Tibial nerve (tissue), 4 donors: ENCODE measurements at regions not wholly inside any gene's neighbourhood (a gene's known extent, or its start where the extent isn't known, plus 50 kb on each side); places are given as distances from the start of the nearest gene placed in this dataset.

ENCODE experiments used
- CTCF ChIP-seq, 5 experiments: fragments of 200-600 bp in 3 of 5; fragments of 450-650 bp in 2 of 5; sonication (generic) in 3 of 5; IDR thresholded peaks; one replicate each; pipeline ENCODE4 v1.5.1; 2016 to 2019; ENCODE audit warnings: antibody characterized with exemption in 5 of 5, mild to moderate bottlenecking in 3 of 5, moderate library complexity in 2 of 5
- EP300 ChIP-seq, 2 donors: sonication (generic); formaldehyde crosslinking; IDR thresholded peaks; one replicate each; pipeline ENCODE4 v1.6.1; 2017; ENCODE audit warnings: antibody characterized with exemption in 2 of 2, mild to moderate bottlenecking in 1 of 2

GRCh38 chr6:101146389-101146788, 247.1 kb upstream of the GRIK2 start:
- TF ChIP-seq CTCF (IDR thresholded peaks at IDR 0.05) (no peak), EP300 (IDR thresholded peaks at IDR 0.05) (no peak)
